ENCODE measurements at regions not wholly inside any gene's neighbourhood (a gene's known extent, or its start where the extent isn't known, plus 50 kb on each side); places are given as distances from the start of the nearest gene placed in this dataset.
"Not testable (repeated sequence)": the region's sequence is repeated elsewhere in the genome, so short reads cannot be mapped to it uniquely, and the experiment has no call there.

- H3K36me3 Mint-ChIP-seq (ENCODE audit: low read depth): no peaks in the 10 kb centered on the region
- no peak overlapping the region for H3K4me3 Mint-ChIP-seq
- no peaks in the 10 kb centered on the region for H3K27me3 Mint-ChIP-seq
- no peak overlapping the region for H3K27ac Mint-ChIP-seq
- no peak for ATAC-seq (replicated peaks)
- H3K4me1 Mint-ChIP-seq: no peaks in the 10 kb centered on the region
- no peaks in the 10 kb centered on the region for H3K9me3 Mint-ChIP-seq
Observed at GRCh38 chr1:60540141-60540540, 466.6 kb upstream of the C1orf87 start.

- Mint-ChIP-seq H3K4me3 (no peak overlapping the region), H3K27me3 (no peaks in the 10 kb centered on the region), H3K36me3 (ENCODE audit: low read depth) (no peaks in the 10 kb centered on the region), H3K9me3 (no peaks in the 10 kb centered on the region), H3K4me1 (no peaks in the 10 kb centered on the region), H3K27ac (no peak overlapping the region)
- ATAC-seq (replicated peaks): no peak
Observed at GRCh38 chr1:60535713-60536112, 462.1 kb upstream of the C1orf87 start.

- Mint-ChIP-seq H3K27ac (no peak overlapping the region), H3K36me3 (ENCODE audit: low read depth) (no peaks in the 10 kb centered on the region), H3K4me1 (no peaks in the 10 kb centered on the region), H3K9me3 (no peaks in the 10 kb centered on the region), H3K27me3 (peaks cover 4% of the 10 kb centered on the region), H3K4me3 (no peak overlapping the region)
- no peak for ATAC-seq (replicated peaks)
Observed at GRCh38 chr1:60527567-60527966, 454.0 kb upstream of the C1orf87 start.

- no peaks in the 10 kb centered on the region for H3K36me3 Mint-ChIP-seq (ENCODE audit: low read depth)
- no peak overlapping the region for H3K4me3 Mint-ChIP-seq
- no peaks in the 10 kb centered on the region for H3K27me3 Mint-ChIP-seq
- no peaks in the 10 kb centered on the region for H3K4me1 Mint-ChIP-seq
- ATAC-seq (replicated peaks): no peak
- peaks cover 7% of the 10 kb centered on the region for H3K9me3 Mint-ChIP-seq
- H3K27ac Mint-ChIP-seq: no peak overlapping the region
Observed at GRCh38 chr1:60516996-60517395, 443.4 kb upstream of the C1orf87 start.

GRCh38 chr1:60510162-60510561 is 436.6 kb upstream of the C1orf87 start:
- no peak overlapping the region for H3K27ac Mint-ChIP-seq
- no peaks in the 10 kb centered on the region for H3K27me3 Mint-ChIP-seq
- H3K4me1 Mint-ChIP-seq: no peaks in the 10 kb centered on the region
- no peak for ATAC-seq (replicated peaks)
- peaks cover 4% of the 10 kb centered on the region for H3K9me3 Mint-ChIP-seq
- H3K4me3 Mint-ChIP-seq: no peak overlapping the region
- no peaks in the 10 kb centered on the region for H3K36me3 Mint-ChIP-seq (ENCODE audit: low read depth)

DNA sequence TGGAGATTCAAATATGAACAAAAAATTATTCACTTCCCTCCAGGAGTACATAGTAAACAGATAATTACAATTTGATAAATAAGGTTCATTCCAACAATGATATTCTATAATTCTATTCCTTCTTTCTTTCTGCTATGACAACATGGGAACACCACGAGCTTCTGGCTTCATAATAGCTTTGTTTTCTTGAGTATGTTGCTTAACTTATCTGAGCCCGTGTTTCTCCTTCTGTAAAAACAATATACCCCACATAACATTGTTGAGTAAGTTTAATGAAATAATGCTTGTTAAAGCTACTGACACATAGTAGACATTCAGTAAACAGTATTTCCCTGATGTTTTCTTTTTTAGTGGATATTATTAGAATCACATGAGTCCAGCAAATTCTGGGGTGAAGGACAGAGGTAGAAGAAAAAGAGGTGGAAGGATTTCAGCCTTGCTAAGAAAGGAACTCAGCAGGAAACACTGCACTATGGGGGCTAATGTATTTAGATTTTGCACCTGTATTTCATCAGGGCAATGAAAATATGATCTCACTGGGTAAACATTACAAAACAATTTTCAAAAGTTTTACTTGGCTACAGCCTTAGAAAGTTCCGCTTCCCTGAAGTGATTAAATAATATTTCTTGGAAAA is 430.8 kb upstream of the C1orf87 start:
- Mint-ChIP-seq H3K27me3 (no peaks in the 10 kb centered on the region), H3K9me3 (peaks cover 3% of the 10 kb centered on the region), H3K4me1 (no peaks in the 10 kb centered on the region), H3K36me3 (ENCODE audit: low read depth) (no peaks in the 10 kb centered on the region), H3K4me3 (no peak overlapping the region), H3K27ac (no peak overlapping the region)
- ATAC-seq (replicated peaks): no peak

DNA sequence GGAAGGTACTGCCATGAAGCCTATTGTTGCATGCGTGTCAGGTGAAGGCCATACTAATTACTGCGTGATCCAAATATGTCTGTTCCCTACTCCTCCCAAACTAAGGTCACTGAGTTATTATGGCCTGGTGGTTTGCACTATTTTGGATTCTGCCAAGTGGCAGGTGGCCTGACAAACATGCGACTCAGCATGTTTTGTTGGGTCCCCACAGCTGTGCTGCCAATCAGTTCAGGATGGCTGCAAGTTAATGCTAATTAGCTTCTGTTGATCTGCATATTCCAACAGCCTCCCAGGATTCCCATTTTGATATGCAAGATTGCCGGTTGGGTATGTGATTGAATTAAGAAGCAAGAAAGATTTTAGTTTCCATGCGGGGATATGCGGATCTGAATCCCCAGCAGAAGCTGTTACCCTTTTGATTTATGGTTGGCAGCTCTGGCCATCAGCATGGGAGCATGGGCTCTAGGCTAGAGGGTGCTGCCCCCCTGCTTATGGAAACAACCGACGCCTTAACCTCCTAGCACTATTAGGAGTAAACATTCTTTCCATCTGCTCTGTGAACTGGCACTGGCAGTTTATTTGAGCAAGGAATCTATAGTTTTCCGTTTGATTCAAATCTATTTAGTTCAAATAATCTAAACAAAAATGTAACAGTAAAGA is 429.8 kb upstream of the C1orf87 start:
- no peaks in the 10 kb centered on the region for H3K36me3 Mint-ChIP-seq (ENCODE audit: low read depth)
- no peak for ATAC-seq (replicated peaks)
- H3K4me1 Mint-ChIP-seq: no peaks in the 10 kb centered on the region
- H3K27me3 Mint-ChIP-seq: no peaks in the 10 kb centered on the region
- H3K4me3 Mint-ChIP-seq: no peak overlapping the region
- H3K27ac Mint-ChIP-seq: no peak overlapping the region
- H3K9me3 Mint-ChIP-seq: peaks cover 8% of the 10 kb centered on the region

GRCh38 chr1:60502506-60502905 is 428.9 kb upstream of the C1orf87 start:
- Mint-ChIP-seq H3K4me3 (no peak overlapping the region), H3K9me3 (peaks cover 11% of the 10 kb centered on the region), H3K36me3 (ENCODE audit: low read depth) (no peaks in the 10 kb centered on the region), H3K4me1 (no peaks in the 10 kb centered on the region), H3K27me3 (no peaks in the 10 kb centered on the region), H3K27ac (no peak overlapping the region)
- ATAC-seq (replicated peaks): no peak

DNA sequence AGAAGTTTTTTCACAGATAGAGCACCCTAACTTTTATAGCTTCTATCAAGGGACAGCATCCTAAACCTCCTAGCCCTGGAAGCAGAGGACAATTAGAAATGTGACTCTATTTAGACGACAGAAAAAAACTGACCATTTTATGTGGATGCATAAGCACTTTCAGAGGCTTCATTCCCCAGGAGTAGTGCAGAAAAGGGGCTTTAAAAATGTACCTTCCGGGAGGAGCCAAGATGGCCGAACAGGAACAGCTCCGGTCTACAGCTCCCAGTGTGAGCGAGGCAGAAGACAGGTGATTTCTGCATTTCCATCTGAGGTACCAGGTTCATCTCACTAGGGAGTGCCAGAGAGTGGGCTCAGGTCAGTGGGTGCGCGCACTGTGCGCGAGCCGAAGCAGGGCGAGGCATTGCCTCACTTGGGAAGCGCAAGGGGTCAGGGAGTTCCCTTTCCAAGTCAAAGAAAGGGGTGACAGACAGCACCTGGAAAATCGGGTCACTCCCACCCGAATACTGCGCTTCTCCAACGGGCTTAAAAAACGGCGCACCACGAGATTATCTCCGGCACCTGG is 416.4 kb upstream of the C1orf87 start:
- H3K9me3 Mint-ChIP-seq; H3K27me3 Mint-ChIP-seq; ATAC-seq (replicated peaks): not testable (repeated sequence)

DNA sequence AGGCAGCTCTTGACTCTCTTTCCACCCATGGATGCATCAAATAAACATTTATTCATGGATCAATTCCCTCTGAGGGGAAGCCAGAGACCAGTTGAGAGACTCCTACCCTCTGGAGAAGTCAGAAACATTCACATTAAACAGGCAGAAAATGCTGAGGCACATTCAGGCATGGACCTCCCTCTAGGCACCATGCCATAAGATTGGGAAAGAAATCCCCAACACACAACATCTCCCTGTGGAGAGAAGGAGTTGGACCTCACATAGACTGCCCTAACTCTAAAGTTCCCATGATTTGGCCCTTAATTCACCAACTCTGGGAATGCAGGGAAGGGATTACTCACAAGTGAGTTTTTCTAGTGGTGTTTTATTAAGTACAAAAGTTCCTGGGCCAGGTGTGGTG is 415.3 kb upstream of the C1orf87 start:
- Mint-ChIP-seq H3K4me1 (no peaks in the 10 kb centered on the region), H3K36me3 (ENCODE audit: low read depth) (no peaks in the 10 kb centered on the region), H3K27ac (no peak overlapping the region), H3K4me3 (no peak overlapping the region), H3K27me3 (no peaks in the 10 kb centered on the region), H3K9me3 (no peaks in the 10 kb centered on the region)
- no peak for ATAC-seq (replicated peaks)

More for the DNA sequence above, 416.4 kb upstream of the C1orf87 start:
- not testable (repeated sequence) for H3K27ac Mint-ChIP-seq; H3K4me3 Mint-ChIP-seq; H3K4me1 Mint-ChIP-seq; H3K36me3 Mint-ChIP-seq (ENCODE audit: low read depth)

GRCh38 chr1:60487565-60488345 is 414.2 kb upstream of the C1orf87 start:
- Mint-ChIP-seq H3K4me3 (no peak overlapping the region), H3K36me3 (ENCODE audit: low read depth) (no peaks in the 10 kb centered on the region), H3K4me1 (no peaks in the 10 kb centered on the region), H3K27ac (no peak overlapping the region), H3K27me3 (no peaks in the 10 kb centered on the region), H3K9me3 (no peaks in the 10 kb centered on the region)
- ATAC-seq (replicated peaks): no peak

GRCh38 chr1:60483509-60483908 is 409.9 kb upstream of the C1orf87 start:
- Mint-ChIP-seq H3K9me3 (no peaks in the 10 kb centered on the region), H3K27me3 (no peaks in the 10 kb centered on the region), H3K4me3 (no peak overlapping the region), H3K4me1 (no peaks in the 10 kb centered on the region), H3K27ac (no peak overlapping the region), H3K36me3 (ENCODE audit: low read depth) (no peaks in the 10 kb centered on the region)
- no peak for ATAC-seq (replicated peaks)

DNA sequence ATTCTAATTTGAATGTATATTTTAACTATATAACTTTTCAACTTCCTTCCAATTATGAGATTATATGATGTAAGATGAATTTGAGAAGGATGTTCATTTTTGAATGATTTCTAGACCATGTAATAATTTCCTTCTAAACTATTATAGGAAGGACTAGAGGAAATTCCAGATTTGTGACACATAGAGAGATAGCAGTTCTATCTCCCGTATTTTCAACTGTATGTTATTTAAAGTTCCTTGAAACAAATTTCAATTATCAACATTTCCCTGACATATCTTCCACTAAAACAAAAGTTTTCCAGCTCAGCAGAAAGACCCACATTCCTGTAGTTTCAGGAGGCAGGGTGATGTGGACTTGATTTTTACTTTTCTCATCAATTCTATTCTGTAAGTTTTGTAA is 396.7 kb upstream of the C1orf87 start:
- no peak overlapping the region for H3K4me3 Mint-ChIP-seq
- H3K9me3 Mint-ChIP-seq: peaks cover 4% of the 10 kb centered on the region
- no peak for ATAC-seq (replicated peaks)
- no peaks in the 10 kb centered on the region for H3K36me3 Mint-ChIP-seq (ENCODE audit: low read depth)
- H3K27me3 Mint-ChIP-seq: peaks cover 3% of the 10 kb centered on the region
- H3K27ac Mint-ChIP-seq: no peak overlapping the region
- H3K4me1 Mint-ChIP-seq: no peaks in the 10 kb centered on the region

DNA sequence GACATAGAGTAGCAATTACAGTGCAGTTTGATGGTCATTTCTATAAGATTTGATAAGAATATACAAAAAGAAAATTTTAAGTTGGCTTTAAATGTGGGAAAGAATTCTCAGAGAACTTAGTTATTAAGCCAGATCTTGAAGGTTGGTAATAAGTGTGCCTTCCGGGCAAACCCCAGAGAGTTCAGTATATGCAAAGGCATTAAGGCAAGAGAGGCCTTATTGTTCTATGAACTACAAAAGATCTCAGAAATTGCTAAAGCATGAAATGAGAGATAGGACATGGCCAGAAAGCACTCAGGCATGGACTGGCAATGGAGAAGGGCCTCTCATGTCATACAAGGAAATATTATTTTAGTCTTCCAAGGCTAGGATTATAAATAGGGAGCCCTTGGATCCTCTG is 390.2 kb upstream of the C1orf87 start:
- Mint-ChIP-seq H3K36me3 (ENCODE audit: low read depth) (no peaks in the 10 kb centered on the region), H3K9me3 (peaks cover 4% of the 10 kb centered on the region), H3K4me1 (no peaks in the 10 kb centered on the region), H3K27ac (no peak overlapping the region), H3K4me3 (no peak overlapping the region), H3K27me3 (no peaks in the 10 kb centered on the region)
- no peak for ATAC-seq (replicated peaks)

DNA sequence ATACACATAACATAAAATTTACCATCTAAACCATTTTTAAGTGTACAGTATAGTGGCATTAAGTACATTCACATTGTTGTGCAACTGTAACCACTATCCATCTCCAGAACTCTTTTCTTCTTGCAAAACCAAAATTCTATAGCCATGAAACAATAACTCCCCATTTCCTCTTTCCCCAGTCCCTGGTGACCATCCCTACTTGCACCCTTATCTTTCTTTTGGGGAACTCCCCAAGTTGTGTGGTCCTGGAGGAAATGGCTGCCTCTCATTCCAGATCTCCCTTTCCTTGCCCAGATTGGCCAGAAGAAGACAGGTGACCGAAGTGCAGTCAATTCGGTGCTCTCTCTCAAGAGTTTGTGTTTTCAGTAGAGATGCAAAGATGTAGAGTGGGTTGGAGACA is 389.6 kb upstream of the C1orf87 start:
- H3K36me3 Mint-ChIP-seq (ENCODE audit: low read depth): no peaks in the 10 kb centered on the region
- no peaks in the 10 kb centered on the region for H3K4me1 Mint-ChIP-seq
- ATAC-seq (replicated peaks): no peak

More for the DNA sequence above, 389.6 kb upstream of the C1orf87 start:
- Mint-ChIP-seq H3K27ac (no peak overlapping the region), H3K27me3 (no peaks in the 10 kb centered on the region), H3K4me3 (no peak overlapping the region), H3K9me3 (peaks cover 8% of the 10 kb centered on the region)
